T-cell (primary cell): ENCODE measurements at regions not wholly inside any gene's neighbourhood (a gene's known extent, or its start where the extent isn't known, plus 50 kb on each side); places are given as distances from the start of the nearest gene placed in this dataset.

ENCODE experiments used
- ATAC-seq, 4 experiments: fragments of 200-7000 bp in 3 of 4; fragments of 150-1000 bp in 1 of 4; cut with Tn5 transposase; replicated peaks in 1 of 4; 1 replicate in 3 of 4; 2 replicates in 1 of 4; pipeline ENCODE4 v1.10.0; 2021; ENCODE audit warnings: moderate library complexity in 3 of 4, mild to moderate bottlenecking in 2 of 4, moderate number of reproducible peaks in 1 of 4
- CTCF ChIA-PET, 2 donors: fragments of 300-600 bp; sonication (Branson Sonifier 250); formaldehyde crosslinking; loops; one replicate each; lab custom pipeline; 2022; ENCODE audit warnings: antibody characterized with exemption in 2 of 2; lab: Charles Lee
- POLR2A ChIA-PET, 2 donors: fragments of 300-600 bp; sonication (Branson Sonifier 250); formaldehyde crosslinking; loops; one replicate each; lab custom pipeline; 2022; ENCODE audit warnings: antibody characterized with exemption in 2 of 2; lab: Charles Lee
- DNase-seq, 35 experiments: peaks; one replicate each; pipeline versions ENCODE4 v3.0.0 to v3.0.0-alpha.2; 2013 to 2023
- H3K27ac ChIP-seq: one replicate; pipeline ENCODE4 v1.5.1; 2013; ENCODE audit warnings: low read length
- H3K27me3 ChIP-seq, 2 experiments: replicated peaks in 1 of 2; 1 replicate in 1 of 2; 2 replicates in 1 of 2; pipeline versions ENCODE4 v1.6.1 to v1.7.0; 2013; ENCODE audit warnings: low read length in 1 of 2, mixed read lengths in 1 of 2; ENCODE audit not compliant: control insufficient read depth in 2 of 2, insufficient read depth in 2 of 2; ENCODE audit errors: extremely low read depth in 1 of 2
- H3K36me3 ChIP-seq, 2 donors: 1 replicate in 1 of 2; 2 replicates in 1 of 2; pipeline versions ENCODE4 v1.6.1 to v1.7.0; 2013; ENCODE audit warnings: low read length in 1 of 2; ENCODE audit not compliant: control insufficient read depth in 2 of 2, insufficient read depth in 1 of 2; ENCODE audit errors: extremely low read depth in 1 of 2
- H3K4me1 ChIP-seq, 2 experiments: 1 replicate in 1 of 2; 2 replicates in 1 of 2; pipeline versions ENCODE4 v1.6.1 to v1.7.0; 2013; ENCODE audit warnings: low read length in 2 of 2, mixed read lengths in 1 of 2; ENCODE audit not compliant: insufficient read depth in 2 of 2, control insufficient read depth in 1 of 2; ENCODE audit errors: extremely low read depth in 1 of 2
- H3K4me3 ChIP-seq, 2 donors: 1 replicate in 1 of 2; 2 replicates in 1 of 2; pipeline versions ENCODE4 v1.5.1 to v1.7.0; 2013; ENCODE audit warnings: mild to moderate bottlenecking in 2 of 2, low read length in 1 of 2, moderate library complexity in 1 of 2; ENCODE audit not compliant: control insufficient read depth in 1 of 2; ENCODE audit errors: extremely low read depth in 1 of 2
- H3K9me3 ChIP-seq: 2 replicates; pipeline ENCODE4 v1.7.0; 2013
- H3K27ac Mint-ChIP-seq, 2 donors: one replicate each; pipeline ENCODE4 v1.8.0; 2020 to 2021; ENCODE audit warnings: mild to moderate bottlenecking in 2 of 2, mixed read lengths in 2 of 2
- H3K27me3 Mint-ChIP-seq, 2 donors: one replicate each; pipeline ENCODE4 v1.8.0; 2021 to 2022; ENCODE audit warnings: mixed read lengths in 2 of 2
- H3K36me3 Mint-ChIP-seq: one replicate; pipeline ENCODE4 v1.8.0; 2021; ENCODE audit warnings: mixed read lengths
- H3K4me1 Mint-ChIP-seq, 3 donors: one replicate each; pipeline ENCODE4 v1.8.0; 2020 to 2022; ENCODE audit warnings: mixed read lengths in 3 of 3, mild to moderate bottlenecking in 1 of 3
- H3K4me3 Mint-ChIP-seq, 3 donors: one replicate each; pipeline ENCODE4 v1.8.0; 2020 to 2022; ENCODE audit warnings: mild to moderate bottlenecking in 3 of 3, mixed read lengths in 3 of 3, moderate library complexity in 3 of 3
- H3K9me3 Mint-ChIP-seq, 3 donors: one replicate each; pipeline ENCODE4 v1.8.0; 2020 to 2022; ENCODE audit warnings: mixed read lengths in 3 of 3
- WGBS: methylation state at CpG from one replicate; pipeline ENCODE4 v1.1.5; 2013; ENCODE audit warnings: missing lambda C conversion rate; ENCODE audit not compliant: insufficient coverage; 5-methylcytosine and 5-hydroxymethylcytosine counted together

- Mint-ChIP-seq H3K9me3 (no peaks in the 10 kb centered on the region), H3K4me3 (no peak overlapping the region), H3K36me3 (no peaks in the 10 kb centered on the region), H3K27ac (no peak overlapping the region), H3K4me1 (no peaks in the 10 kb centered on the region), H3K27me3 (peaks cover 11 to 13% of the 10 kb centered on the region in 2 donors)
- Histone ChIP-seq H3K9me3 (no peaks in the 10 kb centered on the region), H3K27me3 (no peaks in the 10 kb centered on the region), H3K27ac (no peak overlapping the region), H3K4me3 (no peak overlapping the region), H3K4me1 (no peaks in the 10 kb centered on the region), H3K36me3 (no peaks in the 10 kb centered on the region)
- WGBS: 80% methylated on average over 1 of the region's 3 CpGs
- ATAC-seq (no peak), DNase-seq (no peak)
- POLR2A ChIA-PET: no interaction called here
- CTCF ChIA-PET: interaction anchor here in 1 of 2 donors (0.6 kb wide), 1 partner anchor 18 kb away, joined by 3 read pairs; no protein-coding TSS in a partner anchor
Observed at GRCh38 chr6:4698901-4699659, 77.1 kb upstream of the CDYL start.

- H3K36me3 ChIP-seq: no peaks in the 10 kb centered on the region
- H3K27ac Mint-ChIP-seq: no peak overlapping the region
- no peak overlapping the region for H3K4me3 Mint-ChIP-seq
- no CpG with 5 or more reads among the region's 4 CpGs for WGBS
- H3K27me3 ChIP-seq: peaks cover 0 to 7% of the 10 kb centered on the region in 2 experiments
- no peaks in the 10 kb centered on the region for H3K9me3 ChIP-seq
- CTCF ChIA-PET: no interaction called here
- peaks cover 2 to 5% (median 4%) of the 10 kb centered on the region in 3 donors for H3K9me3 Mint-ChIP-seq
- H3K4me1 Mint-ChIP-seq: no peaks in the 10 kb centered on the region
- no peak overlapping the region for H3K4me3 ChIP-seq
- no peaks in the 10 kb centered on the region for H3K4me1 ChIP-seq
- DNase-seq (no peak), ATAC-seq (no peak)
- H3K27me3 Mint-ChIP-seq: peaks cover 20 to 27% of the 10 kb centered on the region in 2 donors
- no peak overlapping the region for H3K27ac ChIP-seq
- H3K36me3 Mint-ChIP-seq: no peaks in the 10 kb centered on the region
- POLR2A ChIA-PET: interaction anchor here in 1 of 2 donors (0.8 kb wide), 1 partner anchor 37 kb away, joined by 3 read pairs; no protein-coding TSS in a partner anchor
Observed at GRCh38 chr6:4693173-4693970, 82.8 kb upstream of the CDYL start.

- no peak overlapping the region for H3K4me3 ChIP-seq
- no peak for DNase-seq
- POLR2A ChIA-PET: interaction anchor here in 1 of 2 donors (0.8 kb wide), 1 partner anchor 38 kb away, joined by 3 read pairs; no protein-coding TSS in a partner anchor
- Mint-ChIP-seq H3K27me3 (peaks cover 23 to 30% of the 10 kb centered on the region in 2 donors), H3K9me3 (peaks cover 2 to 5% (median 4%) of the 10 kb centered on the region in 3 donors), H3K4me3 (no peak overlapping the region), H3K4me1 (no peaks in the 10 kb centered on the region), H3K27ac (no peak overlapping the region), H3K36me3 (no peaks in the 10 kb centered on the region)
- no peaks in the 10 kb centered on the region for H3K9me3 ChIP-seq
- no CpG with 5 or more reads among the region's 3 CpGs for WGBS
- H3K27me3 ChIP-seq: peaks cover 0 to 7% of the 10 kb centered on the region in 2 experiments
- no peak for ATAC-seq
- CTCF ChIA-PET: no interaction called here
- H3K4me1 ChIP-seq: no peaks in the 10 kb centered on the region
- H3K36me3 ChIP-seq: no peaks in the 10 kb centered on the region
- H3K27ac ChIP-seq: no peak overlapping the region
Observed at GRCh38 chr6:4692664-4693063, 83.5 kb upstream of the CDYL start.

- H3K4me3 ChIP-seq: no peak overlapping the region
- no peak for ATAC-seq
- POLR2A ChIA-PET: no interaction called here
Observed at GRCh38 chr6:4687989-4688947, 87.9 kb upstream of the CDYL start.

GRCh38 chr6:4687656-4687988 is 88.6 kb upstream of the CDYL start:
- ChIA-PET CTCF (no interaction called here), POLR2A (no interaction called here)
- DNase-seq: no peak
- no peak overlapping the region for H3K4me3 Mint-ChIP-seq
- Histone ChIP-seq H3K36me3 (no peaks in the 10 kb centered on the region), H3K27ac (no peak overlapping the region), H3K27me3 (peaks cover 0 to 14% of the 10 kb centered on the region in 2 experiments), H3K4me3 (no peak overlapping the region), H3K9me3 (no peaks in the 10 kb centered on the region), H3K4me1 (no peaks in the 10 kb centered on the region)
- peaks cover 2 to 5% (median 4%) of the 10 kb centered on the region in 3 donors for H3K9me3 Mint-ChIP-seq
- ATAC-seq: no peak
- H3K27me3 Mint-ChIP-seq: peaks cover 34 to 36% of the 10 kb centered on the region in 2 donors
- no peaks in the 10 kb centered on the region for H3K36me3 Mint-ChIP-seq
- H3K27ac Mint-ChIP-seq: no peak overlapping the region
- H3K4me1 Mint-ChIP-seq: no peaks in the 10 kb centered on the region

More at GRCh38 chr6:4687989-4688947, 87.9 kb upstream of the CDYL start:
- Mint-ChIP-seq H3K4me1 (no peaks in the 10 kb centered on the region), H3K27ac (no peak overlapping the region), H3K27me3 (peaks cover 28 to 30% of the 10 kb centered on the region in 2 donors), H3K4me3 (no peak overlapping the region), H3K9me3 (peaks cover 2 to 5% (median 4%) of the 10 kb centered on the region in 3 donors), H3K36me3 (no peaks in the 10 kb centered on the region)
- Histone ChIP-seq H3K36me3 (no peaks in the 10 kb centered on the region), H3K27ac (no peak overlapping the region), H3K27me3 (peaks cover 0 to 14% of the 10 kb centered on the region in 2 experiments), H3K4me1 (no peaks in the 10 kb centered on the region), H3K9me3 (no peaks in the 10 kb centered on the region)
- 96% methylated on average over 5 of the region's 14 CpGs for WGBS
- CTCF ChIA-PET: no interaction called here
- DNase-seq: no peak
